ENCODE measurements at regions not wholly inside any gene's neighbourhood (a gene's known extent, or its start where the extent isn't known, plus 50 kb on each side); places are given as distances from the start of the nearest gene placed in this dataset.

- no peak for TF ChIP-seq CTCF (IDR thresholded peaks at IDR 0.05)
- no peak for TF ChIP-seq POLR2A (IDR thresholded peaks at IDR 0.05)
- TF ChIP-seq POLR2AphosphoS5 (IDR thresholded peaks at IDR 0.05): no peak
Observed at GRCh38 chr13:74266309-74266708, 132.1 kb upstream of the KLF12 start.

Data from breast epithelium (tissue), 3 donors.